HG03342 (cell line): ENCODE measurements at regions not wholly inside any gene's neighbourhood (a gene's known extent, or its start where the extent isn't known, plus 50 kb on each side); places are given as distances from the start of the nearest gene placed in this dataset.

Experiments used
- ATAC-seq: cut with Tn5 transposase; IDR thresholded peaks from one replicate; pipeline ENCODE4 v1.9.1; 2021; ENCODE audit warnings: mild to moderate bottlenecking, moderate library complexity; ENCODE audit not compliant: unreplicated experiment

GRCh38 chr2:62370321-62371250 lies 135.4 kb downstream of the TMEM17 start:
- ATAC-seq: no peak

- no peak for ATAC-seq
Measured at GRCh38 chr2:62369541-62370202, 136.3 kb downstream of the TMEM17 start.

GRCh38 chr2:62364791-62365528 lies 141.0 kb downstream of the TMEM17 start:
- ATAC-seq: no peak

GRCh38 chr2:62363166-62363565 lies 142.8 kb downstream of the TMEM17 start:
- ATAC-seq: peak; percentile 84

GRCh38 chr2:62362561-62362960 lies 143.4 kb downstream of the TMEM17 start:
- peak; percentile 44 for ATAC-seq

- no peak for ATAC-seq
Measured at GRCh38 chr2:62361964-62362363, 144.0 kb downstream of the TMEM17 start.

GRCh38 chr2:62354771-62355561 lies 151.0 kb downstream of the TMEM17 start:
- no peak for ATAC-seq

GRCh38 chr2:62352031-62352430 lies 154.0 kb downstream of the TMEM17 start:
- no peak for ATAC-seq

- ATAC-seq: no peak
Measured at GRCh38 chr2:62349788-62350187, 153.9 kb downstream of the B3GNT2 start.

GRCh38 chr2:62348700-62349099 lies 152.8 kb downstream of the B3GNT2 start:
- ATAC-seq: no peak

GRCh38 chr2:62347563-62348270 lies 151.8 kb downstream of the B3GNT2 start:
- ATAC-seq: no peak

- peak; percentile 82 for ATAC-seq
Measured at GRCh38 chr2:62344472-62344871, 148.6 kb downstream of the B3GNT2 start.

GRCh38 chr2:62343636-62344337 lies 147.9 kb downstream of the B3GNT2 start:
- no peak for ATAC-seq

- no peak for ATAC-seq
Measured at GRCh38 chr2:62343206-62343605, 147.3 kb downstream of the B3GNT2 start.

GRCh38 chr2:62340994-62341484 lies 145.1 kb downstream of the B3GNT2 start:
- peak; percentile 62 for ATAC-seq

- no peak for ATAC-seq
Measured at GRCh38 chr2:62339837-62340236, 143.9 kb downstream of the B3GNT2 start.

GRCh38 chr2:62339413-62339812 lies 143.5 kb downstream of the B3GNT2 start:
- no peak for ATAC-seq

- no peak for ATAC-seq
Measured at GRCh38 chr2:62338111-62338510, 142.2 kb downstream of the B3GNT2 start.

- ATAC-seq: no peak
Measured at GRCh38 chr2:62337403-62337802, 141.5 kb downstream of the B3GNT2 start.
